ENCODE measurements at regions not wholly inside any gene's neighbourhood (a gene's known extent, or its start where the extent isn't known, plus 50 kb on each side); places are given as distances from the start of the nearest gene placed in this dataset.

DNA sequence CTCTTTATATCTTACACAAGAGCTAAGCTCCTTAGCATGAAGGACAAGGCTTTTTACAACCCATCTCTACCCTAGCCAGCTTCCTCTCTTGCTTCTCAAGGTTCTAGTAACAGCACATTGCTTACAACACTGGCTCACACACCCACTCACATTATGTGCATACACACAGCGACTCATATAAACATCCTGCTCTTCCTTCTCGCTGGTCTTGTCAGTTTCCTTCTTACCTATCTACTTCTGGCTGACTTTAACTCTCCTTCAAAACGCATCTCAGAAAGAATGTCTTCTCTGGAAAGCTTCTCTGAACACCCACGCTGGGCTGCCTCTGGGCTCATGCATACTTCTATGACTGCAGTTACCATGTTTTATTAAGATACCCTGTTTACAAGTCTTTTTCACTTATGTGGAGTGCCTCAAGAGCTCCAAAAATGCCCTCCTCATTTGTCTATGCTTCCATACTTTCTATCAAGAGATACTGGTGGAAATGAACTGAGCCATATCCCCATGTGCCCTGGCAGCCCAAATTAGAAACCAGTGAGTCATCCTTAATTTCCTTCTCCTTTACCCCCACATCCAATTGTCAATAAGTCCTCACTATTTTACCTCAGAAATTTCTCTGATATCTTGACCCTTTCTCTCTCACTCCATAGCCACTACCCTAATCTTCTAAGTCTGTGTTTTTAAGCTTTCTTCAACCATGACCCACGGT is 126.9 kb upstream of the KRAS start (continued):
- TF ChIP-seq NR2C2 (CRISPR knock-in tag; IDR thresholded peaks at IDR 0.05) (no peak), ZNF396 (CRISPR knock-in tag; IDR thresholded peaks at IDR 0.05; ENCODE audit: borderline replicate concordance) (no peak), MXD4 (CRISPR knock-in tag; IDR thresholded peaks at IDR 0.05; ENCODE audit: borderline replicate concordance) (no peak), GABPB1 (CRISPR knock-in tag; IDR thresholded peaks at IDR 0.05) (no peak)
- TF ChIP-seq, protein P1, sequence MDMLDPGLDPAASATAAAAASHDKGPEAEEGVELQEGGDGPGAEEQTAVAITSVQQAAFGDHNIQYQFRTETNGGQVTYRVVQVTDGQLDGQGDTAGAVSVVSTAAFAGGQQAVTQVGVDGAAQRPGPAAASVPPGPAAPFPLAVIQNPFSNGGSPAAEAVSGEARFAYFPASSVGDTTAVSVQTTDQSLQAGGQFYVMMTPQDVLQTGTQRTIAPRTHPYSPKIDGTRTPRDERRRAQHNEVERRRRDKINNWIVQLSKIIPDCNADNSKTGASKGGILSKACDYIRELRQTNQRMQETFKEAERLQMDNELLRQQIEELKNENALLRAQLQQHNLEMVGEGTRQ (CRISPR knock-in tag; IDR thresholded peaks at IDR 0.05): no peak
- TF ChIP-seq, protein P2, sequence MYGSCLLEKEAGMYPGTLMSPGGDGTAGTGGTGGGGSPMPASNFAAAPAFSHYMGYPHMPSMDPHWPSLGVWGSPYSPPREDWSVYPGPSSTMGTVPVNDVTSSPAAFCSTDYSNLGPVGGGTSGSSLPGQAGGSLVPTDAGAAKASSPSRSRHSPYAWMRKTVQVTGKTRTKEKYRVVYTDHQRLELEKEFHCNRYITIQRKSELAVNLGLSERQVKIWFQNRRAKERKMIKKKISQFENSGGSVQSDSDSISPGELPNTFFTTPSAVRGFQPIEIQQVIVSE (CRISPR knock-in tag; IDR thresholded peaks at IDR 0.05; ENCODE audit: borderline replicate concordance): no peak
- TF ChIP-seq, protein P3, sequence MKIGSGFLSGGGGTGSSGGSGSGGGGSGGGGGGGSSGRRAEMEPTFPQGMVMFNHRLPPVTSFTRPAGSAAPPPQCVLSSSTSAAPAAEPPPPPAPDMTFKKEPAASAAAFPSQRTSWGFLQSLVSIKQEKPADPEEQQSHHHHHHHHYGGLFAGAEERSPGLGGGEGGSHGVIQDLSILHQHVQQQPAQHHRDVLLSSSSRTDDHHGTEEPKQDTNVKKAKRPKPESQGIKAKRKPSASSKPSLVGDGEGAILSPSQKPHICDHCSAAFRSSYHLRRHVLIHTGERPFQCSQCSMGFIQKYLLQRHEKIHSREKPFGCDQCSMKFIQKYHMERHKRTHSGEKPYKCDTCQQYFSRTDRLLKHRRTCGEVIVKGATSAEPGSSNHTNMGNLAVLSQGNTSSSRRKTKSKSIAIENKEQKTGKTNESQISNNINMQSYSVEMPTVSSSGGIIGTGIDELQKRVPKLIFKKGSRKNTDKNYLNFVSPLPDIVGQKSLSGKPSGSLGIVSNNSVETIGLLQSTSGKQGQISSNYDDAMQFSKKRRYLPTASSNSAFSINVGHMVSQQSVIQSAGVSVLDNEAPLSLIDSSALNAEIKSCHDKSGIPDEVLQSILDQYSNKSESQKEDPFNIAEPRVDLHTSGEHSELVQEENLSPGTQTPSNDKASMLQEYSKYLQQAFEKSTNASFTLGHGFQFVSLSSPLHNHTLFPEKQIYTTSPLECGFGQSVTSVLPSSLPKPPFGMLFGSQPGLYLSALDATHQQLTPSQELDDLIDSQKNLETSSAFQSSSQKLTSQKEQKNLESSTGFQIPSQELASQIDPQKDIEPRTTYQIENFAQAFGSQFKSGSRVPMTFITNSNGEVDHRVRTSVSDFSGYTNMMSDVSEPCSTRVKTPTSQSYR (CRISPR knock-in tag; IDR thresholded peaks at IDR 0.05): no peak
- TF ChIP-seq, protein P4, sequence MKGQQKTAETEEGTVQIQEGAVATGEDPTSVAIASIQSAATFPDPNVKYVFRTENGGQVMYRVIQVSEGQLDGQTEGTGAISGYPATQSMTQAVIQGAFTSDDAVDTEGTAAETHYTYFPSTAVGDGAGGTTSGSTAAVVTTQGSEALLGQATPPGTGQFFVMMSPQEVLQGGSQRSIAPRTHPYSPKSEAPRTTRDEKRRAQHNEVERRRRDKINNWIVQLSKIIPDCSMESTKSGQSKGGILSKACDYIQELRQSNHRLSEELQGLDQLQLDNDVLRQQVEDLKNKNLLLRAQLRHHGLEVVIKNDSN (CRISPR knock-in tag; IDR thresholded peaks at IDR 0.05): no peak

DNA sequence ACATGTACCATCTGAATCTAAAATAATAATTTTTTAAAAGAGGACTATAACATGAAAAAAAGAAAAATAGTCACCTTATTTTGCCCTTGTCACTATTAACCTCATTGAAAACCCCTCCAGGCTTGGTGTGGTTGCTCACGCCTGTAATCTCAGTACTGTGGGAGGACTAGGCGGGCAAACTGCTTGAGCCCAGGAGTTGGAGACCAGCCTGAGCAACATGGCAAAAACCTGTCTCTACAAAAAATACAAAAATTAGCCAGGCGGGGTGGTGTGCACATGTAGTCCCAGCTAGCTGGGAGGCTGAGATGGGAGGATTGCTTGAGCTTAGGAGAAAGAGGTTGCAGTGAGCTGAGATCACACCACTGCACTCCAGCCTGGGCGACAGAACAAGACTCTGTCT is 126.3 kb upstream of the KRAS start:
- H3K4me1 Mint-ChIP-seq: no peaks in the 10 kb centered on the region
- DNase-seq (ENCODE audit: low spot score) (no peak), ATAC-seq (no peak)
- ChIA-PET CTCF (interaction anchor here (0.6 kb wide), 1 partner anchor 12 kb away, joined by 3 read pairs; no protein-coding TSS in a partner anchor), POLR2A (no interaction called here)
- no peaks in the 10 kb centered on the region; the same call in 1 of the 2 replicates for H3K36me3 Mint-ChIP-seq
- H3K9me3 Mint-ChIP-seq: peaks cover 18% of the 10 kb centered on the region
- H3K27me3 Mint-ChIP-seq (ENCODE audit: low read depth): no peaks in the 10 kb centered on the region
- H3K4me3 Mint-ChIP-seq: no peak overlapping the region
- TF ChIP-seq SP1 (CRISPR knock-in tag; conservative IDR thresholded peaks at IDR 0.05) (no peak), KAT7 (CRISPR knock-in tag; IDR thresholded peaks at IDR 0.05; ENCODE audit: borderline replicate concordance) (no peak), ZNF416 (CRISPR knock-in tag; IDR thresholded peaks at IDR 0.05) (no peak), NFE2L1 (CRISPR knock-in tag; IDR thresholded peaks at IDR 0.05) (no peak), EMX1 (CRISPR knock-in tag; IDR thresholded peaks at IDR 0.05) (no peak), TP53 (CRISPR knock-in tag; IDR thresholded peaks at IDR 0.05) (no peak)
- TF ChIP-seq, protein P5, sequence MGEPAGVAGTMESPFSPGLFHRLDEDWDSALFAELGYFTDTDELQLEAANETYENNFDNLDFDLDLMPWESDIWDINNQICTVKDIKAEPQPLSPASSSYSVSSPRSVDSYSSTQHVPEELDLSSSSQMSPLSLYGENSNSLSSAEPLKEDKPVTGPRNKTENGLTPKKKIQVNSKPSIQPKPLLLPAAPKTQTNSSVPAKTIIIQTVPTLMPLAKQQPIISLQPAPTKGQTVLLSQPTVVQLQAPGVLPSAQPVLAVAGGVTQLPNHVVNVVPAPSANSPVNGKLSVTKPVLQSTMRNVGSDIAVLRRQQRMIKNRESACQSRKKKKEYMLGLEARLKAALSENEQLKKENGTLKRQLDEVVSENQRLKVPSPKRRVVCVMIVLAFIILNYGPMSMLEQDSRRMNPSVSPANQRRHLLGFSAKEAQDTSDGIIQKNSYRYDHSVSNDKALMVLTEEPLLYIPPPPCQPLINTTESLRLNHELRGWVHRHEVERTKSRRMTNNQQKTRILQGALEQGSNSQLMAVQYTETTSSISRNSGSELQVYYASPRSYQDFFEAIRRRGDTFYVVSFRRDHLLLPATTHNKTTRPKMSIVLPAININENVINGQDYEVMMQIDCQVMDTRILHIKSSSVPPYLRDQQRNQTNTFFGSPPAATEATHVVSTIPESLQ (CRISPR knock-in tag; IDR thresholded peaks at IDR 0.05): no peak
- TF ChIP-seq, protein P6, sequence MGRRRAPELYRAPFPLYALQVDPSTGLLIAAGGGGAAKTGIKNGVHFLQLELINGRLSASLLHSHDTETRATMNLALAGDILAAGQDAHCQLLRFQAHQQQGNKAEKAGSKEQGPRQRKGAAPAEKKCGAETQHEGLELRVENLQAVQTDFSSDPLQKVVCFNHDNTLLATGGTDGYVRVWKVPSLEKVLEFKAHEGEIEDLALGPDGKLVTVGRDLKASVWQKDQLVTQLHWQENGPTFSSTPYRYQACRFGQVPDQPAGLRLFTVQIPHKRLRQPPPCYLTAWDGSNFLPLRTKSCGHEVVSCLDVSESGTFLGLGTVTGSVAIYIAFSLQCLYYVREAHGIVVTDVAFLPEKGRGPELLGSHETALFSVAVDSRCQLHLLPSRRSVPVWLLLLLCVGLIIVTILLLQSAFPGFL (CRISPR knock-in tag; IDR thresholded peaks at IDR 0.05; ENCODE audit: borderline replicate concordance): no peak
- TF ChIP-seq, protein P7, sequence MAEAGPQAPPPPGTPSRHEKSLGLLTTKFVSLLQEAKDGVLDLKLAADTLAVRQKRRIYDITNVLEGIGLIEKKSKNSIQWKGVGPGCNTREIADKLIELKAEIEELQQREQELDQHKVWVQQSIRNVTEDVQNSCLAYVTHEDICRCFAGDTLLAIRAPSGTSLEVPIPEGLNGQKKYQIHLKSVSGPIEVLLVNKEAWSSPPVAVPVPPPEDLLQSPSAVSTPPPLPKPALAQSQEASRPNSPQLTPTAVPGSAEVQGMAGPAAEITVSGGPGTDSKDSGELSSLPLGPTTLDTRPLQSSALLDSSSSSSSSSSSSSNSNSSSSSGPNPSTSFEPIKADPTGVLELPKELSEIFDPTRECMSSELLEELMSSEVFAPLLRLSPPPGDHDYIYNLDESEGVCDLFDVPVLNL (CRISPR knock-in tag; IDR thresholded peaks at IDR 0.05; ENCODE audit: borderline replicate concordance, low read depth): no peak
- no peak overlapping the region for H3K27ac Mint-ChIP-seq
